Endothelial cell of umbilical vein (primary cell): ENCODE measurements at regions not wholly inside any gene's neighbourhood (a gene's known extent, or its start where the extent isn't known, plus 50 kb on each side); places are given as distances from the start of the nearest gene placed in this dataset.

Experiments
- BruUV-seq: library from RNA; stranded (reverse); fragments of 400-500 nt; replicated peaks from 2 replicates; lab custom pipeline; 2021; lab: Mats Ljungman, UMichigan
- CTCF ChIA-PET: fragments of 300-600, 350-600 bp; sonication (Branson Sonifier 250); formaldehyde crosslinking; loops from one replicate; lab custom pipeline; 2021; ENCODE audit warnings: antibody characterized with exemption, inconsistent platforms; lab: Charles Lee
- POLR2A ChIA-PET: fragments of 300-600, 350-600 bp; sonication (Branson Sonifier 250); formaldehyde crosslinking; loops from one replicate; lab custom pipeline; 2021; ENCODE audit warnings: antibody characterized with exemption, inconsistent platforms; lab: Charles Lee
- DNase-seq: peaks from one replicate; pipeline ENCODE4 v3.0.0-alpha.2; 2011; ENCODE audit warnings: low read depth, low spot score
- FAIRE-seq: peaks from 2 replicates; lab custom pipeline; 2011; peaks lifted over from hg19 to GRCh38; lab: Jason Lieb, UNC
- H2AFZ ChIP-seq: 2 replicates; pipeline ENCODE4 v1.6.0; 2012; ENCODE audit warnings: low read depth, low read length, control low read depth, inconsistent platforms
- H3K27ac ChIP-seq: 2 replicates; pipeline ENCODE4 v1.5.1; 2011; ENCODE audit warnings: low read depth, mild to moderate bottlenecking, control low read depth, low read length, moderate library complexity; ENCODE audit not compliant: insufficient read depth
- H3K27me3 ChIP-seq, 2 experiments: 2 replicates each; pipeline versions ENCODE4 v1.6.0 to v1.6.1; 2011; ENCODE audit warnings: low read length in 2 of 2, mixed read lengths in 1 of 2; ENCODE audit not compliant: control insufficient read depth in 2 of 2, insufficient read depth in 2 of 2
- H3K36me3 ChIP-seq, 2 experiments: 2 replicates in 1 of 2; 3 replicates in 1 of 2; pipeline ENCODE4 v1.5.1; 2011; ENCODE audit warnings: low read length in 2 of 2, mild to moderate bottlenecking in 1 of 2, moderate library complexity in 1 of 2; ENCODE audit not compliant: control insufficient read depth in 2 of 2, insufficient read depth in 2 of 2; ENCODE audit errors: extremely low read depth in 1 of 2
- H3K4me1 ChIP-seq: 3 replicates; pipeline ENCODE4 v1.5.1; 2011; ENCODE audit warnings: mild to moderate bottlenecking, low read length; ENCODE audit not compliant: control insufficient read depth, insufficient read depth; ENCODE audit errors: extremely low read depth
- H3K4me2 ChIP-seq: 2 replicates; pipeline ENCODE4 v1.6.1; 2011; ENCODE audit warnings: low read length, control low read depth, mixed read lengths; ENCODE audit not compliant: insufficient read depth
- H3K4me3 ChIP-seq, 3 experiments: fragments of 200-600 bp in 1 of 3; sonication (generic), shearing (Covaris generic) in 1 of 3; replicated peaks in 1 of 3; 2 replicates each; pipeline ENCODE4 v1.5.1; 2011 to 2016; ENCODE audit warnings: control low read depth in 3 of 3, low read length in 3 of 3, mild to moderate bottlenecking in 2 of 3, inconsistent platforms in 1 of 3, low read depth in 1 of 3, moderate library complexity in 1 of 3; ENCODE audit not compliant: insufficient read depth in 1 of 3
- H3K79me2 ChIP-seq: 2 replicates; pipeline ENCODE4 v1.6.0; 2012; ENCODE audit warnings: low read length, inconsistent platforms; ENCODE audit not compliant: control insufficient read depth, insufficient read depth
- H3K9ac ChIP-seq: replicated peaks from 2 replicates; pipeline ENCODE3; 2011; ENCODE audit warnings: low read length, control low read depth; ENCODE audit not compliant: insufficient read depth; ENCODE audit errors: extremely low read depth
- H3K9me1 ChIP-seq: replicated peaks from 3 replicates; pipeline ENCODE4 v1.6.0; 2011; ENCODE audit warnings: mild to moderate bottlenecking, low read length; ENCODE audit not compliant: control insufficient read depth, insufficient read depth; ENCODE audit errors: extremely low read depth
- H3K9me3 ChIP-seq: replicated peaks from 2 replicates; pipeline ENCODE4 v1.5.1; 2012; ENCODE audit warnings: low read length, inconsistent platforms; ENCODE audit not compliant: control insufficient read depth, insufficient read depth
- H4K20me1 ChIP-seq: replicated peaks from 2 replicates; pipeline ENCODE3; 2011; ENCODE audit warnings: mild to moderate bottlenecking, low read length; ENCODE audit not compliant: control insufficient read depth, insufficient read depth; ENCODE audit errors: extremely low read depth
- EZH2 ChIP-seq: IDR thresholded peaks from 2 replicates; pipeline ENCODE4 v1.6.1; 2012; ENCODE audit warnings: borderline replicate concordance, low read depth, mild to moderate bottlenecking, moderate library complexity, low read length, inconsistent platforms; ENCODE audit not compliant: severe bottlenecking
- MYC ChIP-seq: IDR thresholded peaks from one replicate; pipeline ENCODE4 v1.6.1; 2011; ENCODE audit warnings: mild to moderate bottlenecking, low read depth, low read length
- POLR2A ChIP-seq: IDR thresholded peaks from 2 replicates; pipeline ENCODE4 v1.6.1; 2012; ENCODE audit warnings: low read depth, mild to moderate bottlenecking, control low read depth, low read length
- dilution Hi-C: fragments of 300-500 bp; cut with MboI; formaldehyde crosslinking; loops from one replicate; pipeline ENCODE4 v1.15.0; 2019; ENCODE audit warnings: low sequenced_read_pairs; ENCODE audit not compliant: extremely low pct_ligation_motif_present
- intact Hi-C: fragments of 100-400 bp; cut with micrococcal nuclease; formaldehyde crosslinking; loops from one replicate; pipeline ENCODE4 v1.10.0; 2022
- TF ChIP-seq, protein P1 (sequence below), 2 donors: IDR thresholded peaks; 1 replicate in 1 of 2; 2 replicates in 1 of 2; pipeline ENCODE4 v1.5.1; 2011; ENCODE audit warnings: low read length in 2 of 2, mild to moderate bottlenecking in 2 of 2, moderate library complexity in 2 of 2, control low read depth in 1 of 2, inconsistent platforms in 1 of 2, low read depth in 1 of 2; ENCODE audit not compliant: insufficient read depth in 1 of 2; ENCODE audit errors: extremely low read depth in 1 of 2
- TF ChIP-seq, protein P2 (sequence below): IDR thresholded peaks from 2 replicates; pipeline ENCODE4 v1.6.1; 2011; ENCODE audit not compliant: insufficient read depth, insufficient read length

DNA sequence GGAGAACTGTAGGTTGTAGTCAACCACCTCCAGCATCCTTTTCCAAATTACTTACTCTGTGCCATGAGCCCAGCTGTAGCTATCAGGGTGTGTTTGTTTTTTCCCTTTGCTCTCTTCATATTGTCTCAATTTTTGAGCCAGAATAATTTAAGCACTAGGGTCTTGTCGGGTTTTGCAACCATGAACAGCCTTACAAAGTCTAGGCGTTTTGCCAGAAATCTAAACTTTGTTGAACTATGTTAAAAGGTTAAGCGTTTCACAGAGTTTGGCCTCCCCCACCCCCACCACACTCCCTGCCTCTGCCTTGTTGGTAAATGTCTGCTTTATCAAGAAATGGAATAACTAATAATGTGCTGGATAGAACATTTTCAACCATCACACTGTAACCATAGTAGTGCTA, 190.6 kb upstream of the TTC29 start:
- intact Hi-C loops (no loop called here), dilution Hi-C loops (no loop called here)
- no peak overlapping the region for H2AFZ ChIP-seq
- FAIRE-seq (no peak), DNase-seq (no peak)
- no peak overlapping the region for H3K4me2 ChIP-seq
- H3K27ac ChIP-seq: no peak overlapping the region
- no peak overlapping the region for H3K4me3 ChIP-seq
- H3K9me1 ChIP-seq: no peaks in the 10 kb centered on the region
- no peaks in the 10 kb centered on the region for H3K79me2 ChIP-seq
- H4K20me1 ChIP-seq: no peaks in the 10 kb centered on the region
- TF ChIP-seq MYC: no peak
- TF ChIP-seq, protein P1, sequence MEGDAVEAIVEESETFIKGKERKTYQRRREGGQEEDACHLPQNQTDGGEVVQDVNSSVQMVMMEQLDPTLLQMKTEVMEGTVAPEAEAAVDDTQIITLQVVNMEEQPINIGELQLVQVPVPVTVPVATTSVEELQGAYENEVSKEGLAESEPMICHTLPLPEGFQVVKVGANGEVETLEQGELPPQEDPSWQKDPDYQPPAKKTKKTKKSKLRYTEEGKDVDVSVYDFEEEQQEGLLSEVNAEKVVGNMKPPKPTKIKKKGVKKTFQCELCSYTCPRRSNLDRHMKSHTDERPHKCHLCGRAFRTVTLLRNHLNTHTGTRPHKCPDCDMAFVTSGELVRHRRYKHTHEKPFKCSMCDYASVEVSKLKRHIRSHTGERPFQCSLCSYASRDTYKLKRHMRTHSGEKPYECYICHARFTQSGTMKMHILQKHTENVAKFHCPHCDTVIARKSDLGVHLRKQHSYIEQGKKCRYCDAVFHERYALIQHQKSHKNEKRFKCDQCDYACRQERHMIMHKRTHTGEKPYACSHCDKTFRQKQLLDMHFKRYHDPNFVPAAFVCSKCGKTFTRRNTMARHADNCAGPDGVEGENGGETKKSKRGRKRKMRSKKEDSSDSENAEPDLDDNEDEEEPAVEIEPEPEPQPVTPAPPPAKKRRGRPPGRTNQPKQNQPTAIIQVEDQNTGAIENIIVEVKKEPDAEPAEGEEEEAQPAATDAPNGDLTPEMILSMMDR (IDR thresholded peaks at IDR 0.05; ENCODE audit: extremely low read depth in 1 of 2, insufficient read depth in 1 of 2, low read depth in 1 of 2, low read length in 2 of 2): no peak
- no peaks in the 10 kb centered on the region for H3K36me3 ChIP-seq
- no peaks in the 10 kb centered on the region for H3K4me1 ChIP-seq
- ChIA-PET POLR2A (no interaction called here), CTCF (no interaction called here)
- no peak overlapping the region for H3K9ac ChIP-seq
- peaks cover 2 to 4% of the 10 kb centered on the region in 2 experiments for H3K27me3 ChIP-seq
- H3K9me3 ChIP-seq: no peaks in the 10 kb centered on the region
- no TSS peak for BruUV-seq

DNA sequence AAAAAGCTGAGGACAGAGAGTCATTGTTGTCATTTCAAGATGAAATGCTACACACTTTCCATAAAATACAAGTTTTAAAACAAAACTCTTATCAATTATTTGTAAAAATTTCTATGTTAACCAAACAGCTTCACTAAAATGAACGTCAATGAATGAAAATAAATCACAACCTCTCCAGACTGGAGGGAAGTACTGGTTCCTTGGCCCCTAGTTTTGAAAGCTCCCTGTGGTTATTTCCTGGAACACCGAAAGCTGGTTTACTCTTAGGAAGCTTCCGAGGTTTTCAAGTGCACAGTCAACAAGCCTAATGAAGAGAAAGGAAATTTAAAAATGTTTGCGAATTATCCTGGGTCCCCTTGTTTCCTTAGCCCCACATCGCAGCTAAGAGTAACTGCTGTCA, 191.1 kb upstream of the TTC29 start:
- no peaks in the 10 kb centered on the region for H4K20me1 ChIP-seq
- H3K36me3 ChIP-seq: no peaks in the 10 kb centered on the region
- ChIA-PET CTCF (no interaction called here), POLR2A (no interaction called here)
- no TSS peak for BruUV-seq
- dilution Hi-C loops: no loop called here
- FAIRE-seq: no peak
- H2AFZ ChIP-seq: no peak overlapping the region
- no peak for TF ChIP-seq POLR2A
- TF ChIP-seq, protein P2, sequence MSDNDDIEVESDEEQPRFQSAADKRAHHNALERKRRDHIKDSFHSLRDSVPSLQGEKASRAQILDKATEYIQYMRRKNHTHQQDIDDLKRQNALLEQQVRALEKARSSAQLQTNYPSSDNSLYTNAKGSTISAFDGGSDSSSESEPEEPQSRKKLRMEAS: no peak
- TF ChIP-seq EZH2: no peak
- no peak overlapping the region for H3K9ac ChIP-seq
- no peaks in the 10 kb centered on the region for H3K4me1 ChIP-seq
- H3K4me2 ChIP-seq: no peak overlapping the region
- H3K79me2 ChIP-seq: no peaks in the 10 kb centered on the region
- DNase-seq: no peak
- intact Hi-C loops: no loop called here
- H3K27me3 ChIP-seq: peaks cover 2 to 4% of the 10 kb centered on the region in 2 experiments
- no peaks in the 10 kb centered on the region for H3K9me3 ChIP-seq
- H3K9me1 ChIP-seq: no peaks in the 10 kb centered on the region
- H3K4me3 ChIP-seq: no peak overlapping the region
- no peak overlapping the region for H3K27ac ChIP-seq
